Left lung (tissue), 4 donors: ENCODE measurements at regions not wholly inside any gene's neighbourhood (a gene's known extent, or its start where the extent isn't known, plus 50 kb on each side); places are given as distances from the start of the nearest gene placed in this dataset.

Source experiments
- ATAC-seq: fragments of 200-7000 bp; cut with Tn5 transposase; one replicate; pipeline ENCODE4 v1.9.1; 2020; ENCODE audit warnings: moderate library complexity
- DNase-seq, 4 donors: peaks; one replicate each; pipeline ENCODE4 v3.0.0-alpha.2; 2013 to 2020
- H3K27ac ChIP-seq, 2 donors: fragments of 200-600 bp; sonication (generic) in 1 of 2; one replicate each; pipeline versions ENCODE4 v1.5.0 to v1.8.0; 2020 to 2021
- H3K27me3 ChIP-seq, 2 donors: fragments of 200-600 bp; sonication (generic) in 1 of 2; one replicate each; pipeline versions ENCODE4 v1.5.0 to v1.8.0; 2020 to 2021
- H3K36me3 ChIP-seq, 2 donors: fragments of 200-600 bp; sonication (generic) in 1 of 2; one replicate each; pipeline versions ENCODE4 v1.5.0 to v1.8.0; 2020 to 2021
- H3K4me1 ChIP-seq, 2 donors: fragments of 200-600 bp; one replicate each; pipeline ENCODE4 v1.8.0; 2021
- H3K4me3 ChIP-seq, 2 donors: fragments of 200-600 bp; sonication (generic) in 1 of 2; one replicate each; pipeline versions ENCODE4 v1.5.0 to v1.8.0; 2020 to 2021; ENCODE audit warnings: mild to moderate bottlenecking in 1 of 2
- H3K9me3 ChIP-seq, 2 donors: fragments of 200-600 bp; sonication (generic) in 1 of 2; one replicate each; pipeline versions ENCODE4 v1.5.0 to v1.8.0; 2020 to 2021
- intact Hi-C, 2 donors: fragments of 100-400 bp; cut with DNase I; formaldehyde crosslinking; loops; one replicate each; pipeline versions ENCODE4 v1.11.2 to v1.14.2; 2022
- TF ChIP-seq, protein P1 (sequence below), 2 donors: fragments of 200-600 bp; sonication (generic) in 1 of 2; IDR thresholded peaks; one replicate each; pipeline versions ENCODE4 v1.5.0 to v1.8.0; 2021; ENCODE audit warnings: antibody characterized with exemption in 2 of 2
- donor health status: DM: no; HTN: yes; CAD: no.
- donor health status: DM: no; HTN: no; CAD: no.

DNA sequence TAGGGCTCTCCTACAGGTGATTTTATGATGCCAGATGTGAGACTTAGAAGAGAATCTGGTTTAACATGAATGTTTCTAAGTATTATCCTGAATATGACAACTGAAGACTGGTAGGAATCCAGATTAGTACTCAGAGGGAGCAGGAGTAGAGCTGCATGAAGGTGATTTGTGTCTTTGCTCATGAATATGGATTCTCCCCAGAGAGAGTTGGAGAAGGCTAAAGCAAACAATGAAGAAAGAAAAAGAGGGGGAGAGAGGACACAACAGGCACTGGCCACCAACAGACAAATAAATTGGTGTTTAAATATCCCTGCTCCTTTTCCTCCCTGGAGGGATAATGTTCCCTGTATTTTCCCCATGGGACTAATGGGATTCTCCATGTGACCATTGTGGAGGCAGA lies 427.0 kb upstream of the KLF12 start:
- ATAC-seq, result no peak

DNA sequence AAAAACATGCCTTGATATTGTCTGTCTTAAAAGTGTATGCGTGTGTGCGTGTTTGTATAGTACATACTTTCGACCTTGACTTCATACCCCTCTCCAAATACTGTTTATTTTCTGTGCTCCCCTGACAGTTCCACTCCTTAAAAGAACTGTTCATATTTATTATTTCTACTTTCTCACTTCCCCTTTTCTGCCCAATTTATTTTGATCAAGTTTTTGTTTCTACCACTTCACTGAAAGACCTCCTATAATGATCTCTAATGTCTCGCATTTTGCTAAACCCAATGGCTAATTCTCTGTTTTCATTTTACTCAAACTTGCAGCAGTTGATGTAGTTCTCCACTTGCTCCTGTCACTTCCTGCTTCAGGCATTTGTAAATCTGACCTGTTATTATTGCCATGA lies 426.1 kb upstream of the KLF12 start:
- DNase-seq (no peak), ATAC-seq (no peak)
- intact Hi-C loops, result no loop called here
- Histone ChIP-seq H3K27me3 (no peaks in the 10 kb centered on the region), H3K4me3 (no peak overlapping the region), H3K9me3 (no peaks in the 10 kb centered on the region), H3K27ac (no peak overlapping the region), H3K4me1 (no peaks in the 10 kb centered on the region), H3K36me3 (no peaks in the 10 kb centered on the region)
- TF ChIP-seq, protein P1, sequence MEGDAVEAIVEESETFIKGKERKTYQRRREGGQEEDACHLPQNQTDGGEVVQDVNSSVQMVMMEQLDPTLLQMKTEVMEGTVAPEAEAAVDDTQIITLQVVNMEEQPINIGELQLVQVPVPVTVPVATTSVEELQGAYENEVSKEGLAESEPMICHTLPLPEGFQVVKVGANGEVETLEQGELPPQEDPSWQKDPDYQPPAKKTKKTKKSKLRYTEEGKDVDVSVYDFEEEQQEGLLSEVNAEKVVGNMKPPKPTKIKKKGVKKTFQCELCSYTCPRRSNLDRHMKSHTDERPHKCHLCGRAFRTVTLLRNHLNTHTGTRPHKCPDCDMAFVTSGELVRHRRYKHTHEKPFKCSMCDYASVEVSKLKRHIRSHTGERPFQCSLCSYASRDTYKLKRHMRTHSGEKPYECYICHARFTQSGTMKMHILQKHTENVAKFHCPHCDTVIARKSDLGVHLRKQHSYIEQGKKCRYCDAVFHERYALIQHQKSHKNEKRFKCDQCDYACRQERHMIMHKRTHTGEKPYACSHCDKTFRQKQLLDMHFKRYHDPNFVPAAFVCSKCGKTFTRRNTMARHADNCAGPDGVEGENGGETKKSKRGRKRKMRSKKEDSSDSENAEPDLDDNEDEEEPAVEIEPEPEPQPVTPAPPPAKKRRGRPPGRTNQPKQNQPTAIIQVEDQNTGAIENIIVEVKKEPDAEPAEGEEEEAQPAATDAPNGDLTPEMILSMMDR (IDR thresholded peaks at IDR 0.05), result no peak

More for the DNA sequence above, 427.0 kb upstream of the KLF12 start:
- Histone ChIP-seq H3K4me3 (no peak overlapping the region), H3K27me3 (no peaks in the 10 kb centered on the region), H3K36me3 (no peaks in the 10 kb centered on the region), H3K9me3 (no peaks in the 10 kb centered on the region), H3K27ac (no peak overlapping the region), H3K4me1 (no peaks in the 10 kb centered on the region)
- intact Hi-C loops, result no loop called here
- TF ChIP-seq, protein P1 (IDR thresholded peaks at IDR 0.05), result no peak
- no peak for DNase-seq

DNA sequence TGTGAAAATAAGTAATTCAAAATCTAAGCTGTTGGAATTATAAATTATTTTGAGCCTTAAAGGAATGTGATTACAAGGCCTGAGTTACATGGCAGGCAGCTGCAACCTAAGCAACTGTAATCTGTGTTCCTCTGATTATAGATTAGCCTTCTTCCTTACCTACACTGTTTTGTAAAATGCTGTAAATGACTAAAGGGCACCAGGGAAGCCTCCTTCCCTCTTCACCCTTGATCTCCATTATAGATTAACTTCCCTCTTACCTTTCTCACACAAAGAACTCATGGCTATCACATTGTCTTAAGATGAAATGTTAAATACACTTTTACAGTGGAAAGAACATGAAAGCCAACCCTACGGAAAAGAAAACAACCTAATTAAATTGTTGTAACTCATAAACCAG lies 423.7 kb upstream of the KLF12 start:
- intact Hi-C loops, result no loop called here

DNA sequence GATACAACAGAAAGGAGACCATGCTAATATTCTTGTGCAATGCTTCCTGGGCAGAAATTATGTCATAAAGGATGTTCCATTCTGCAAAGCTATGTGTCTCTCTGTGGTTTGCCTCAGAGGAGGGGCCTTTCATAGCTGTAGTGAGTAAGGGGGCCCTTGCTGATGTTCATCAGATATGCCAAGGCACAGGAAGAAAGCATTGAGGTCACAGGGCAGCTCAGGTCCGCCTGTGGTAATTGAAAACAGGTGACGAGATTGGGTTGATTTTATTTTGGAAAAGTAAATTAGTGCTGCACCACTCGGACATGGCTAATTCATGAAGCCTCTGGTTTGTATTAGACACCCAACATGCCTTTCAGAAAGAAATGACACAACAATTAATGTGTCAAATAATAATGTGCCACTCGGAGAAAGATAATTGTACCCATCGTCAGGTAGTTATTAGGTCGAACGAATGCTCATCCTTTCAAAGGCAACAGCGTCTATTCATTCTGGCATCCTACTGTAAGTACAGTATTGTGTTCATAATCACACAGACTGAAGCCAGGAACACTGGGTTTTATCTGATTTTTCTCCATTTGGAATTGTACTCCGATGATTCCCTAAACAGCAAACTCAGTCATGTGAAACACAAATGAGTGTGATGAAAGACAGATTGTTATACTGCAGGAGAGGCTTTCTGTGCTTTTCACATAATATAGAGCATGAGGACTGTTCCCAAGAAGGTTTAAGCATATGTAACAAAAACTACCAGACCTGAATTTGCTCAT lies 421.6 kb upstream of the KLF12 start:
- Histone ChIP-seq H3K4me1 (no peaks in the 10 kb centered on the region), H3K4me3 (no peak overlapping the region), H3K36me3 (no peaks in the 10 kb centered on the region), H3K27me3 (no peaks in the 10 kb centered on the region), H3K27ac (no peak overlapping the region), H3K9me3 (no peaks in the 10 kb centered on the region)
- ATAC-seq (no peak), DNase-seq (no peak)
- intact Hi-C loops, result no loop called here
- TF ChIP-seq, protein P1 (IDR thresholded peaks at IDR 0.05), result no peak

More for the DNA sequence above, 423.7 kb upstream of the KLF12 start:
- no peak for DNase-seq
- Histone ChIP-seq H3K9me3 (no peaks in the 10 kb centered on the region), H3K27ac (no peak overlapping the region), H3K4me1 (no peaks in the 10 kb centered on the region), H3K27me3 (no peaks in the 10 kb centered on the region), H3K36me3 (no peaks in the 10 kb centered on the region), H3K4me3 (no peak overlapping the region)
- ATAC-seq, result no peak
- TF ChIP-seq, protein P1 (IDR thresholded peaks at IDR 0.05), result no peak

DNA sequence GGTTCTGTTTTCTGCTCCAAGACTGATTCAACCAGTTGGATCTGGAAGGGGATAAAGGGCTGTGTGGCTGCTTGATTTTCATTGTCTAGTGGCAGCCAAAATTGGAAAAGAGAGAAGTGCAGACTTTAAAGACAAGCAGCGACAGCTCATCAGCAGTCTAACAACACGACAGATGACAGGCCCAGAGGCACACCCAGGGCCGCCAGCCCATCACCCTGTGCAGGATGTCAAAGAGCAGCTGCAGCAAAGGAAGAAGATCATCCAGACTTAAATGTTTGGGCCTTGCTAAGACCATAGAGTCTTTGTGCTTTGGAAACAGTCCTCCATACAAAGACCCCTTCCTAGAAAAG lies 421.0 kb upstream of the KLF12 start:
- no peaks in the 10 kb centered on the region for H3K9me3 ChIP-seq
- H3K4me3 ChIP-seq, result no peak overlapping the region
- H3K27me3 ChIP-seq, result no peaks in the 10 kb centered on the region
- no peak overlapping the region for H3K27ac ChIP-seq
- H3K36me3 ChIP-seq, result no peaks in the 10 kb centered on the region
- no peaks in the 10 kb centered on the region for H3K4me1 ChIP-seq
- ATAC-seq (no peak), DNase-seq (peak in 1 of 4 donors; percentile 22)
- TF ChIP-seq, protein P1 (IDR thresholded peaks at IDR 0.05), result no peak
- intact Hi-C loops, result no loop called here
